ENCODE measurements at regions not wholly inside any gene's neighbourhood (a gene's known extent, or its start where the extent isn't known, plus 50 kb on each side); places are given as distances from the start of the nearest gene placed in this dataset.

DNA sequence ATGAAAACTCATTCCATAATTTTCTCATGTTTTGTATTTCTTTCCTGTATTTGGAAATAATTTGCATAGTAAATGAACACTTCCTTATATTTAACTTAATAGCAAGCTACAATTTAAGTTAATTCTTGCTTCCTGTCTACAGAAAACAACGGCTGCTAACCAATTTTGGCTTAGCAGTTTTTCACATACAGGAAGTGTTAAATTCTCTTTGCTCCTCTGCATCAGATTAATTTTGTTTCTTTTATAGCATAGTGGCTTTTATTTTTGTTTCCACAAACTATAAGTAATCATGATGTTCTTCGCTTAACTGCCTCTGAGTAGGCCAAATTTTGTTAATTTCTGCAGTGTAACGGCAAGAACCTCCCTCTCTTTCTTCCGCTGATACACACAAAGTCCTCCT, 182.9 kb downstream of the ALX1 start (continued):
- no peak for TF ChIP-seq PATZ1 (tag by site-specific recombination; IDR thresholded peaks at IDR 0.05)

- H3K4me1 ChIP-seq (ENCODE audit: control insufficient read depth, insufficient read depth, low read length) = 0 out of 2 replicates have a peak, but pooled peaks cover 2% of the 10 kb centered on the region
- ChIA-PET POLR2A (no interaction called here), CTCF (interaction anchor here (0.6 to 4.5 kb wide), 8 partner anchors 8 to 1451 kb away, joined by 3 to 34 read pairs (median 9); no protein-coding TSS in a partner anchor)
- no peak for TF ChIP-seq ZNF626 (tag by site-specific recombination; IDR thresholded peaks at IDR 0.05)
- TF ChIP-seq ZNF214 (tag by site-specific recombination; IDR thresholded peaks at IDR 0.05; ENCODE audit: borderline replicate concordance) = no peak
- TF ChIP-seq GLIS2 (tag by site-specific recombination; IDR thresholded peaks at IDR 0.05) = no peak
- 0 out of 2 replicates have a peak, but pooled peaks have one; percentile 12 for TF ChIP-seq ZNF629 (tag by site-specific recombination; IDR thresholded peaks at IDR 0.05)
- no peaks in the 10 kb centered on the region for H3K9me3 ChIP-seq (ENCODE audit: control insufficient read depth, insufficient read depth, low read depth, low read length)
- H3K27ac ChIP-seq (ENCODE audit: extremely low read depth, low read depth, low read length) = no peak overlapping the region
- no peak overlapping the region for H3K4me3 ChIP-seq (ENCODE audit: low read depth, low read length)
- no peaks in the 10 kb centered on the region; a peak in 1 of 3 replicates for H3K36me3 ChIP-seq (ENCODE audit: control insufficient read depth in 2 of 2, insufficient read depth in 1 of 2, low read length in 2 of 2)
Observed at GRCh38 chr12:85466890-85467289, 186.9 kb downstream of the ALX1 start.

GRCh38 chr12:85468356-85469157, 188.5 kb downstream of the ALX1 start:
- Histone ChIP-seq H3K4me3 (ENCODE audit: low read depth, low read length) (peak overlapping the region; percentile 20), H3K27ac (ENCODE audit: extremely low read depth, low read depth, low read length) (no peak overlapping the region)
- CTCF ChIA-PET = interaction anchor here (0.6 to 4.5 kb wide), 23 partner anchors 10 to 1500 kb away, joined by 3 to 34 read pairs (median 4); no protein-coding TSS in a partner anchor
- TF ChIP-seq, protein P1, sequence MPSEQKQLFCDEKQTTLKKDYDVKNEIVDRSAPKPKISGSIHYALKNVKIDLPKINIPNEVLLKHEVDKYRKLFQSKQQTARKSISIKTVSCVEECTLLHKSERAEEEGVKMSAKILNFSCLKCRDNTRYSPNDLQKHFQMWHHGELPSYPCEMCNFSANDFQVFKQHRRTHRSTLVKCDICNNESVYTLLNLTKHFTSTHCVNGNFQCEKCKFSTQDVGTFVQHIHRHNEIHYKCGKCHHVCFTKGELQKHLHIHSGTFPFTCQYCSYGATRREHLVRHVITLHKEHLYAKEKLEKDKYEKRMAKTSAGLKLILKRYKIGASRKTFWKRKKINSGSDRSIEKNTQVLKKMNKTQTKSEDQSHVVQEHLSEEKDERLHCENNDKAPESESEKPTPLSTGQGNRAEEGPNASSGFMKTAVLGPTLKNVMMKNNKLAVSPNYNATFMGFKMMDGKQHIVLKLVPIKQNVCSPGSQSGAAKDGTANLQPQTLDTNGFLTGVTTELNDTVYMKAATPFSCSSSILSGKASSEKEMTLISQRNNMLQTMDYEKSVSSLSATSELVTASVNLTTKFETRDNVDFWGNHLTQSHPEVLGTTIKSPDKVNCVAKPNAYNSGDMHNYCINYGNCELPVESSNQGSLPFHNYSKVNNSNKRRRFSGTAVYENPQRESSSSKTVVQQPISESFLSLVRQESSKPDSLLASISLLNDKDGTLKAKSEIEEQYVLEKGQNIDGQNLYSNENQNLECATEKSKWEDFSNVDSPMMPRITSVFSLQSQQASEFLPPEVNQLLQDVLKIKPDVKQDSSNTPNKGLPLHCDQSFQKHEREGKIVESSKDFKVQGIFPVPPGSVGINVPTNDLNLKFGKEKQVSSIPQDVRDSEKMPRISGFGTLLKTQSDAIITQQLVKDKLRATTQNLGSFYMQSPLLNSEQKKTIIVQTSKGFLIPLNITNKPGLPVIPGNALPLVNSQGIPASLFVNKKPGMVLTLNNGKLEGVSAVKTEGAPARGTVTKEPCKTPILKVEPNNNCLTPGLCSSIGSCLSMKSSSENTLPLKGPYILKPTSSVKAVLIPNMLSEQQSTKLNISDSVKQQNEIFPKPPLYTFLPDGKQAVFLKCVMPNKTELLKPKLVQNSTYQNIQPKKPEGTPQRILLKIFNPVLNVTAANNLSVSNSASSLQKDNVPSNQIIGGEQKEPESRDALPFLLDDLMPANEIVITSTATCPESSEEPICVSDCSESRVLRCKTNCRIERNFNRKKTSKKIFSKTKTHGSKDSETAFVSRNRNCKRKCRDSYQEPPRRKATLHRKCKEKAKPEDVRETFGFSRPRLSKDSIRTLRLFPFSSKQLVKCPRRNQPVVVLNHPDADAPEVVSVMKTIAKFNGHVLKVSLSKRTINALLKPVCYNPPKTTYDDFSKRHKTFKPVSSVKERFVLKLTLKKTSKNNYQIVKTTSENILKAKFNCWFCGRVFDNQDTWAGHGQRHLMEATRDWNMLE (tag by site-specific recombination; conservative IDR thresholded peaks at IDR 0.05; ENCODE audit: low read depth) = no peak
- TF ChIP-seq ZBTB8A (tag by site-specific recombination; IDR thresholded peaks at IDR 0.05) (peak; percentile 49; the same call in 1 of the 2 replicates), ZSCAN16 (tag by site-specific recombination; IDR thresholded peaks at IDR 0.05) (no peak), ZXDB (tag by site-specific recombination; IDR thresholded peaks at IDR 0.05) (no peak), ZNF2 (tag by site-specific recombination; IDR thresholded peaks at IDR 0.05) (peak; percentile 75; the same call in 1 of the 2 replicates), ZNF660 (tag by site-specific recombination; IDR thresholded peaks at IDR 0.05) (peak; percentile 76), CTCF (tag by site-specific recombination; IDR thresholded peaks at IDR 0.05) (peak; percentile 67; the same call in 1 of the 2 replicates), ZFHX2 (tag by site-specific recombination; conservative IDR thresholded peaks at IDR 0.05) (peak; percentile 40), GLIS2 (tag by site-specific recombination; IDR thresholded peaks at IDR 0.05) (no peak), ZNF423 (tag by site-specific recombination; IDR thresholded peaks at IDR 0.05) (no peak)
- TF ChIP-seq, protein P2, sequence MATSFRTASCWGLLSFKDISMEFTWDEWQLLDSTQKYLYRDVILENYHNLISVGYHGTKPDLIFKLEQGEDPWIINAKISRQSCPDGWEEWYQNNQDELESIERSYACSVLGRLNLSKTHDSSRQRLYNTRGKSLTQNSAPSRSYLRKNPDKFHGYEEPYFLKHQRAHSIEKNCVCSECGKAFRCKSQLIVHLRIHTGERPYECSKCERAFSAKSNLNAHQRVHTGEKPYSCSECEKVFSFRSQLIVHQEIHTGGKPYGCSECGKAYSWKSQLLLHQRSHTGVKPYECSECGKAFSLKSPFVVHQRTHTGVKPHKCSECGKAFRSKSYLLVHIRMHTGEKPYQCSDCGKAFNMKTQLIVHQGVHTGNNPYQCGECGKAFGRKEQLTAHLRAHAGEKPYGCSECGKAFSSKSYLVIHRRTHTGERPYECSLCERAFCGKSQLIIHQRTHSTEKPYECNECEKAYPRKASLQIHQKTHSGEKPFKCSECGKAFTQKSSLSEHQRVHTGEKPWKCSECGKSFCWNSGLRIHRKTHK (tag by site-specific recombination; IDR thresholded peaks at IDR 0.05) = no peak
- TF ChIP-seq, protein P3, sequence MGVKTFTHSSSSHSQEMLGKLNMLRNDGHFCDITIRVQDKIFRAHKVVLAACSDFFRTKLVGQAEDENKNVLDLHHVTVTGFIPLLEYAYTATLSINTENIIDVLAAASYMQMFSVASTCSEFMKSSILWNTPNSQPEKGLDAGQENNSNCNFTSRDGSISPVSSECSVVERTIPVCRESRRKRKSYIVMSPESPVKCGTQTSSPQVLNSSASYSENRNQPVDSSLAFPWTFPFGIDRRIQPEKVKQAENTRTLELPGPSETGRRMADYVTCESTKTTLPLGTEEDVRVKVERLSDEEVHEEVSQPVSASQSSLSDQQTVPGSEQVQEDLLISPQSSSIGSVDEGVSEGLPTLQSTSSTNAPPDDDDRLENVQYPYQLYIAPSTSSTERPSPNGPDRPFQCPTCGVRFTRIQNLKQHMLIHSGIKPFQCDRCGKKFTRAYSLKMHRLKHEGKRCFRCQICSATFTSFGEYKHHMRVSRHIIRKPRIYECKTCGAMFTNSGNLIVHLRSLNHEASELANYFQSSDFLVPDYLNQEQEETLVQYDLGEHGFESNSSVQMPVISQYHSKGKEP (tag by site-specific recombination; IDR thresholded peaks at IDR 0.05) = peak; percentile 64; the same call in 1 of the 2 replicates
- TF ChIP-seq, protein P4, sequence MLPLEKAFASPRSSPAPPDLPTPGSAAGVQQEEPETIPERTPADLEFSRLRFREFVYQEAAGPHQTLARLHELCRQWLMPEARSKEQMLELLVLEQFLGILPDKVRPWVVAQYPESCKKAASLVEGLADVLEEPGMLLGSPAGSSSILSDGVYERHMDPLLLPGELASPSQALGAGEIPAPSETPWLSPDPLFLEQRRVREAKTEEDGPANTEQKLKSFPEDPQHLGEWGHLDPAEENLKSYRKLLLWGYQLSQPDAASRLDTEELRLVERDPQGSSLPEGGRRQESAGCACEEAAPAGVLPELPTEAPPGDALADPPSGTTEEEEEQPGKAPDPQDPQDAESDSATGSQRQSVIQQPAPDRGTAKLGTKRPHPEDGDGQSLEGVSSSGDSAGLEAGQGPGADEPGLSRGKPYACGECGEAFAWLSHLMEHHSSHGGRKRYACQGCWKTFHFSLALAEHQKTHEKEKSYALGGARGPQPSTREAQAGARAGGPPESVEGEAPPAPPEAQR (tag by site-specific recombination; IDR thresholded peaks at IDR 0.05) = no peak

More at GRCh38 chr12:85468356-85469157, 188.5 kb downstream of the ALX1 start:
- Histone ChIP-seq H3K36me3 (ENCODE audit: control insufficient read depth in 2 of 2, insufficient read depth in 1 of 2, low read length in 2 of 2) (no peaks in the 10 kb centered on the region; a peak in 1 of 3 replicates), H3K9me3 (ENCODE audit: control insufficient read depth, insufficient read depth, low read depth, low read length) (no peaks in the 10 kb centered on the region), H3K4me1 (ENCODE audit: control insufficient read depth, insufficient read depth, low read length) (0 out of 2 replicates have a peak, but pooled peaks cover 2% of the 10 kb centered on the region)
- POLR2A ChIA-PET = no interaction called here

Data from HEK293 (cell line).